HUES64 (cell line): ENCODE measurements at regions not wholly inside any gene's neighbourhood (a gene's known extent, or its start where the extent isn't known, plus 50 kb on each side); places are given as distances from the start of the nearest gene placed in this dataset.

Experiments used
- H3K27ac ChIP-seq: 2 replicates; pipeline ENCODE4 v1.7.0; 2013; ENCODE audit warnings: low read depth, low read length, inconsistent platforms
- H3K27me3 ChIP-seq: 2 replicates; pipeline ENCODE4 v1.6.1; 2013; ENCODE audit warnings: mild to moderate bottlenecking, low read length; ENCODE audit not compliant: insufficient read depth
- H3K36me3 ChIP-seq: 2 replicates; pipeline ENCODE4 v1.6.1; 2013; ENCODE audit warnings: mild to moderate bottlenecking, low read length; ENCODE audit not compliant: insufficient read depth
- H3K4me1 ChIP-seq: 2 replicates; pipeline ENCODE4 v1.6.1; 2013; ENCODE audit warnings: mild to moderate bottlenecking, low read length, moderate library complexity; ENCODE audit not compliant: insufficient read depth
- H3K4me3 ChIP-seq: 2 replicates; pipeline ENCODE4 v1.5.1; 2013; ENCODE audit warnings: mild to moderate bottlenecking, low read length, moderate library complexity
- H3K9ac ChIP-seq: 2 replicates; pipeline ENCODE4 v1.6.1; 2013; ENCODE audit warnings: mild to moderate bottlenecking, low read depth, low read length
- H3K9me3 ChIP-seq: 2 replicates; pipeline ENCODE4 v1.6.1; 2013; ENCODE audit warnings: low read depth, low read length; ENCODE audit not compliant: insufficient read depth
- WGBS: fragments of 150-250, 120-280 bp; methylation state at CpG from one replicate; pipeline ENCODE4 v1.1.7; 2013; ENCODE audit warnings: missing lambda C conversion rate; 5-methylcytosine and 5-hydroxymethylcytosine counted together

DNA sequence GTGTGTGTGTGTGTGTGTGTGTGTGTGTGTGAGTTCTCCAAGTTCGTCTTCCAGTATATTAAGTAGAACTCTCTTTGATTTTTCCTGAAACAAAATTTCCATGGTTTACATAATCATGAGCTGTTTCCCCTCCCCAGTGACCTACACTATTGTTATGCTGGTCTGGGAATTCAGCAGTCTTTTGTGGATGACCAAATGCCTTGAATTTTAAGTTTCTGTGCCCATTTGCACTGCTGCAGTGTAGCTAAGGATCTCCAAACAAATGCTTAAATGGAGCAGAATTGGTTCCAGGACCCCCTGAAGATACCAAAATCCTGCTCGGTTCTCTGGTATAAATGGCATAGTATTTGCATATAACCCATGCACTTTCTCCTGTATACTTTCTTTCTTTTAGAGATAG, 77.2 kb upstream of the SLC34A2 start:
- H3K9me3 ChIP-seq = no peaks in the 10 kb centered on the region
- H3K36me3 ChIP-seq = no peaks in the 10 kb centered on the region
- H3K4me3 ChIP-seq = no peak overlapping the region
- no peaks in the 10 kb centered on the region for H3K27me3 ChIP-seq
- WGBS = 0% methylated on average over 1 of the region's 2 CpGs
- peak overlapping the region; percentile 71; the same call in 1 of the 2 replicates for H3K27ac ChIP-seq
- H3K4me1 ChIP-seq = peaks cover 33% of the 10 kb centered on the region
- H3K9ac ChIP-seq = peak overlapping the region; percentile 16; the same call in 1 of the 2 replicates

DNA sequence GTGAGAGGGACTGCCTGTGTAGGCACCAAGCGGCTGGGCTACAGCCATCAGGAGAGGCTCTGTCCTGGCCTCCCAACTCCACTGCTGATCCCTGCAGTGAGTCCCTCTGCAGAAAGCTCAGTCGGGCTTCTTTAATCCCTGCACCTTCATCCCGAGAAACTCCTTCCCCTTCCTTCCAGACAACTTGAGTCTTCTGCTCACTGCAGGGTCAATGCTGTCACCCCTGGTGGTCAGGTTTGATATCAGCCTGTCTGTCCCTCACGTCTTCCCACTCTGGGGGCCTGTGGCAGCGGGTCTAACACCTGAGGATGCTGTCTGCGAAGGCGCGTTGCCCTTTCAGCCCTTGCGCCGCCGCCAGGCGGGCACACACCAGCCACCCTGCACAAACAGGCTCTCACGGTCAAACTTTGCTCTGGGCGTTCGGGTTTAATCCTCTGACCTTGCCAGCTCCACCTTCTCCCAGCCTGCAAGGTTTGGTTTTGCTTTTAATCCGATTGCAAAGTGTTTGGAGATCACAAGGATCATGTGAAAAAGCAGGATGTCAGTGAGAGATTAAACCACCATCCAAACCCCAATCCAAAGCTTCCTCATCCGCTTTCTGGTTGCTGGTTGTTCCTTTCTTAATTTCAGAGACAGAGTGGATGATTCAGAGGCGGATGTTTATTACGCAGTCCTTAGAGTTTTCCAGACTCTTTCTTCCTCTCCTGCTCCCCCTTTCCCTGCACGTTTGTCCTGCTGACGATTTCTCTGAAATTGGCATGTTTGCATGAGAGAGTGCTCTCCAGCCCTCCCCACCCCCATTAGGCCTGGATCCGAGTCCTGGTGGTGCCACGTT, 74.8 kb upstream of the SLC34A2 start:
- H3K4me3 ChIP-seq = no peak overlapping the region
- H3K9me3 ChIP-seq = no peaks in the 10 kb centered on the region
- no peaks in the 10 kb centered on the region for H3K36me3 ChIP-seq
- H3K27ac ChIP-seq = no peak overlapping the region
- peaks cover 33% of the 10 kb centered on the region for H3K4me1 ChIP-seq
- no peaks in the 10 kb centered on the region for H3K27me3 ChIP-seq
- 80% methylated on average over 23 of the region's 23 CpGs for WGBS
- peak overlapping the region; percentile 38; the same call in 1 of the 2 replicates for H3K9ac ChIP-seq

DNA sequence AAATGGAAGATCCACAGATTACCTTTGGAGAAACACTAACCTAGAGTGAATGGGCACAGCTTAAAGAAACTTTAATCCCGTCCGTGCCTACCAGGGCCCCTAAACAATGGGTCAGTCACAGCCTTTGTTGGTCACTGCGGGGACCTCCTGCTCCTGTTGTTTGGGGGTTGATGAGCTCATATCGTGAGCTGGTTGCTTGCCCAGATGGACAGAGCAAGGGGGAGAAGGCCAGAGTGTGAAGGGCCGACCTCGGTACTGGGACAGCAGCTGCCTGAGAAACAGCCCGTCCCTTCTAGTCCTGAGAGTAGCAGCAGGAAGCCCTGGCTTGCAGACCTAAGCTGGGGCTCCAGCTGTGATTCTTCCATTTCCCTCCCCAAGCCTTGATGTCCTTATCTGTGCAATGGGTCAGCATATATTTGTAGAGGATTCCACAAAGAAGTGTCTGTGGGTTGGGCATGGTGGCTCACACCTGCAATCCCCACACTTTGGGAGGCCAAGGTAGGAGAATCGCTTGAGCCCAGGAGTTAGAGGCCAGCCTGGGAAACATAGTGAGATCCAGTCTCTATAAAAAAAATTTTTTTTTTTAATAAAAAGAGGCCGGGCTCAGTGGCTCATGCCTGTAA, 69.6 kb upstream of the SLC34A2 start:
- 61% methylated on average over 9 of the region's 9 CpGs for WGBS
- Histone ChIP-seq H3K27ac (peak overlapping the region; percentile 21; the same call in 1 of the 2 replicates), H3K9me3 (no peaks in the 10 kb centered on the region), H3K4me3 (no peak overlapping the region), H3K9ac (no peak overlapping the region), H3K27me3 (no peaks in the 10 kb centered on the region), H3K4me1 (peaks cover 19% of the 10 kb centered on the region), H3K36me3 (no peaks in the 10 kb centered on the region)

DNA sequence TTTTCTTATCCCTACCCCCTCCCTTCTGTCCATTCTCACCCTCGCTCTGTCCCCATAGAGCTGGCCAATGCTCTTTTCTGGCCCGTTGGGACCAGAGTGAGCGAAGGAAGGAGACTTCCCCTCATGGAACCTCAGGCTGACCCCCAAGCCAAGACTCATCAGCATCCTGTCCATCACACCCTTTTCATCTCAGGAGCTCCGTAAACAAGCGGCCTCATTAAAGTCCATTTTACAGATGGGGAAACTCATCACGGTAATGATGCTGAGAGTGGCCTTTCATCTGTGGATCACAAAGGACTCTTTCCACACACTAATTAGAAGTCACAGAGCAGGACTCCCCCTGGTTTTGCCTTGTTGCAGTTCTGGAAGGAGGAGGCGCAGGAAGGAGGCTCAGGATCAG, 67.4 kb upstream of the SLC34A2 start:
- H3K4me1 ChIP-seq = peaks cover 18% of the 10 kb centered on the region
- H3K9ac ChIP-seq = no peak overlapping the region
- 90% methylated on average over 7 of the region's 7 CpGs for WGBS
- no peaks in the 10 kb centered on the region for H3K9me3 ChIP-seq
- no peak overlapping the region for H3K4me3 ChIP-seq
- H3K27me3 ChIP-seq = no peaks in the 10 kb centered on the region
- no peak overlapping the region for H3K27ac ChIP-seq
- H3K36me3 ChIP-seq = no peaks in the 10 kb centered on the region

DNA sequence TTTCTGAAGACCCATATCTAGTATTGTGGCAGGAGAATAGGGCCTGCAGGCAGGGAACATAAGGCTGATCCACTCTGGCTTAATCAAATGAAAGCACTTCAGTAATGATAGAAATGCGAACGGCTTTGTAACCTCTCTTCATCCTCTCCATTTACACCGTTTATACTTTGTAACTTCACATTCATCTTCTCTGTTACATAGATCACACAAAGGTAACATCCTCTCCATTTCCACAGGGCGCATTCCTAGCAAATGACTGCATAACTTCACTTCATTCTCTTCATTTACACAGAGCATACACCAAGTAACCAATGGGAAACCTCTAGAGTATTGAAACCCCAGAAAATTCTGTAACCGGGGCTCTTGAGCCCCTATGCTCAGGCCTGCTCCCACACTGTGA, 65.5 kb upstream of the SLC34A2 start:
- 0 out of 2 replicates have a peak, but pooled peaks cover 2% of the 10 kb centered on the region for H3K9me3 ChIP-seq
- peaks cover 18% of the 10 kb centered on the region for H3K4me1 ChIP-seq
- WGBS = 72% methylated on average over 5 of the region's 5 CpGs
- H3K27ac ChIP-seq = peak overlapping the region; percentile 47; the same call in 1 of the 2 replicates
- H3K4me3 ChIP-seq = no peak overlapping the region
- H3K36me3 ChIP-seq = no peaks in the 10 kb centered on the region
- no peaks in the 10 kb centered on the region for H3K27me3 ChIP-seq
- no peak overlapping the region for H3K9ac ChIP-seq

DNA sequence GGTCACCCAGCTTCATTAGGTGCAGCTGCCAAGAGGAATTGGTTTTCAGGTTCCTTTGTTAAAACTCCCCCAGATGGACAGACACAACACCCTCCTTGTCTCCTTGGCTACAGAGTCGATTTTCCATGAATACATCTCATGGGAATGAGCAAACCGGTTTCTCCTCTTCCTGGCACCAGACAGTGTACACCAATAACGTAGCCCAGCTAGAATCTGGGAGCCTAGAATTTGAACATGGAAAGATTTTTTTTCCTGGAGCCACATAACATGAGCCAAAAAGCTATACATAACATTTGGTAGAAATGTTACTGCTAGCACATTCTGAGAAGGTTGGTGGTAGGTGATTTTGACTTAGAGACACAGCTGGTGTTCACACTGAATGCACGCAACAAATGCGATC, 62.9 kb upstream of the SLC34A2 start:
- H3K27me3 ChIP-seq = no peaks in the 10 kb centered on the region
- peaks cover 15% of the 10 kb centered on the region for H3K9me3 ChIP-seq
- H3K27ac ChIP-seq = no peak overlapping the region
- peaks cover 10% of the 10 kb centered on the region; the same call in 1 of the 2 replicates for H3K4me1 ChIP-seq
- 91% methylated on average over 5 of the region's 5 CpGs for WGBS
- H3K9ac ChIP-seq = no peak overlapping the region
- no peaks in the 10 kb centered on the region for H3K36me3 ChIP-seq
- no peak overlapping the region for H3K4me3 ChIP-seq
